AG10803 (cell line): ENCODE measurements at regions not wholly inside any gene's neighbourhood (a gene's known extent, or its start where the extent isn't known, plus 50 kb on each side); places are given as distances from the start of the nearest gene placed in this dataset.

Experiments used
- DNase-seq: peaks from one replicate; pipeline ENCODE4 v3.0.0; 2010; ENCODE audit warnings: low read depth
- H3K4me3 ChIP-seq: 2 replicates; pipeline ENCODE4 v1.5.1; 2011; ENCODE audit warnings: mild to moderate bottlenecking, low read length, control low read depth
- TF ChIP-seq, protein P1 (sequence below): conservative IDR thresholded peaks from 2 replicates; pipeline ENCODE4 v1.5.1; 2011; ENCODE audit warnings: mild to moderate bottlenecking, low read length, control low read depth, inconsistent platforms

DNA sequence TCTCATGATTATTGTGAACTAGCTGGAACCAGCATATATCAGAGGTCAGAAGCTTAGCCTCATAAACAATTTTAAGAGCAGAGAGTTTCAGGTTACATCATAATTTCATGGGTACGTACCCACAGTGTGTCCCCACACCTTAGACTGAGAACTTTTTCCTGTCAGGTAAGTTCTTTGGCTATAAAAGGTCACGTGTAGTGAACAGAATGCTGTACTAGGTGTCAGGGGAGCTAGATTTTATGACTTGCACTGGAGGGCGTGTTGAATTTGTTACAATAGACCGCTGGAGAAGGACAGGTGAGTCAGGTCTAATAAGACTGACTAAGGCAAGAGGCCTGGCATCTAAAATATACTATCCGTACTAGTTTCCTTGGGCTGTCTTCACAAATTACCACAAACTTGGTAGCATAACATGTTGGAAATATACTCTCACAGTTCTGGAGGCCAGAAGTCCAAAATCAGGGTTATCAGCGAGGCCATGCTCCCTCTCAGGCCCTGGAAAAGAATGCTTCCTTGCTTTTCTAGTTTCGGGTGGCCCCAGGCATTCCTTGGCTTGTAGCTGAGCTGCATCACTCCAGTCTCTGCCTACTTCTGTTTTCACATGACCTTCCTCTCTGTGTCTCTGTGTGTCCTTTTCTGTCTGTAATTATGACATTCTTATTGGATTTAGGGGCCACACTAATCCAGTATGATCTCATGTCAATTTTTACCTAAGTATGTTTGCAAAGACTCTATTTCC, 512.0 kb upstream of the NR3C2 start:
- no peak for DNase-seq
- TF ChIP-seq, protein P1, sequence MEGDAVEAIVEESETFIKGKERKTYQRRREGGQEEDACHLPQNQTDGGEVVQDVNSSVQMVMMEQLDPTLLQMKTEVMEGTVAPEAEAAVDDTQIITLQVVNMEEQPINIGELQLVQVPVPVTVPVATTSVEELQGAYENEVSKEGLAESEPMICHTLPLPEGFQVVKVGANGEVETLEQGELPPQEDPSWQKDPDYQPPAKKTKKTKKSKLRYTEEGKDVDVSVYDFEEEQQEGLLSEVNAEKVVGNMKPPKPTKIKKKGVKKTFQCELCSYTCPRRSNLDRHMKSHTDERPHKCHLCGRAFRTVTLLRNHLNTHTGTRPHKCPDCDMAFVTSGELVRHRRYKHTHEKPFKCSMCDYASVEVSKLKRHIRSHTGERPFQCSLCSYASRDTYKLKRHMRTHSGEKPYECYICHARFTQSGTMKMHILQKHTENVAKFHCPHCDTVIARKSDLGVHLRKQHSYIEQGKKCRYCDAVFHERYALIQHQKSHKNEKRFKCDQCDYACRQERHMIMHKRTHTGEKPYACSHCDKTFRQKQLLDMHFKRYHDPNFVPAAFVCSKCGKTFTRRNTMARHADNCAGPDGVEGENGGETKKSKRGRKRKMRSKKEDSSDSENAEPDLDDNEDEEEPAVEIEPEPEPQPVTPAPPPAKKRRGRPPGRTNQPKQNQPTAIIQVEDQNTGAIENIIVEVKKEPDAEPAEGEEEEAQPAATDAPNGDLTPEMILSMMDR: no peak
- no peak overlapping the region for H3K4me3 ChIP-seq

DNA sequence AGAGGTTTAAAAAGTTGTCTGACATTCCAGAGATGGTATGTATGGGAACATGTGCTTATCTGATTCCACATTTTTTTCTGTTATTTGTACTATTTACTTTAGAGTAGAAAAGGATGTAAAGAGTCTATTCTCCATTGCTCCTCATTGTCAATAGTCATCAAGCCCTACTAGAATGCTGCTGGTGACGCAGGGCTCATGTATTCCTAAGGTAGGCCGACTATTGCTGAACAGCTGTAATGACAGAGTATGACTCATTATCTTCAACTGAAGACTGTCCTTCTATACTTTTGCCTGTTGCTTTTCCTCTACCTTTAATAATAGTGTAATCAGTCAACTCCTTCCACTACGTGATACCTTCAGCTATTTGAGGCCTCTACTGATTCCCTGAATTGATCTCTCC, 509.1 kb upstream of the NR3C2 start:
- no peak overlapping the region for H3K4me3 ChIP-seq
- TF ChIP-seq, protein P1: no peak
- no peak for DNase-seq

DNA sequence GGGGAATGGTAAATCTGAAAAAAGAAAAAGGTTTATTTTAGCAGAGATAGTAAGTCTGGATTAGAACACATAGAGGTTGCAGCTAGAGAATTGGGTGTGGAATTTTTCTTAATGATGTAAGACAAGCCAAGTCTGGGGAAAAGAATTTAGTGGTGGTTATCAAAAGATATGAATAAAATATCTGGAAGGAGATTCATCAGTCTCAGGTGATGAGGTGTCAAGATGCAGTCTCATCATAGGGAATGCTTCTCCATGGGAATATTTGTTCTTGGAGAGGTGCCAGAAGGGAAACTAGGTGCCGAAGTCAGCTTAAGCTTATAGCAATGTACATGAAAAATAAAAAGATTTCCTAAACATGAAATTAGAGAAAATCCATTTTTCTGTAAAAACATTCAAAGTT, 504.1 kb upstream of the NR3C2 start:
- no peak for DNase-seq

DNA sequence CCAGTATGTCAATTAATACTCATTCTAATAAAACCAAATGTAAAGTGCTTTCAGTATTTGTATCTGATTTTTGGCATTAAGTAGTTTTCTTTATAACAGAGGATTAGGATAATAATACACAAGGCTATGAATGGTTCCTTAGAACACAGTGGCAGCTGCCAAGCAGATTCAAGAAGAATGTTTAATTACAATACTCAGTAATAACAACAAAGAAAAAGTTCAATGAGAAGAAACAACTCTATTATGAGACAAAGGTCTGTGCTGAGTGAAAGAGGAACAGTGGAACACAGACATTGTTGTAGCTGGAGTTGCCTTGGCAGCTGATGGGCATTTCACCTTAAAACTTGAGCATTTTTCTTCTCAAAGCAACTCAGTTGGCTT, 502.6 kb upstream of the NR3C2 start:
- DNase-seq: no peak
- TF ChIP-seq, protein P1: no peak
- no peak overlapping the region for H3K4me3 ChIP-seq

More for the DNA sequence above, 504.1 kb upstream of the NR3C2 start:
- H3K4me3 ChIP-seq: no peak overlapping the region
- TF ChIP-seq, protein P1: no peak

DNA sequence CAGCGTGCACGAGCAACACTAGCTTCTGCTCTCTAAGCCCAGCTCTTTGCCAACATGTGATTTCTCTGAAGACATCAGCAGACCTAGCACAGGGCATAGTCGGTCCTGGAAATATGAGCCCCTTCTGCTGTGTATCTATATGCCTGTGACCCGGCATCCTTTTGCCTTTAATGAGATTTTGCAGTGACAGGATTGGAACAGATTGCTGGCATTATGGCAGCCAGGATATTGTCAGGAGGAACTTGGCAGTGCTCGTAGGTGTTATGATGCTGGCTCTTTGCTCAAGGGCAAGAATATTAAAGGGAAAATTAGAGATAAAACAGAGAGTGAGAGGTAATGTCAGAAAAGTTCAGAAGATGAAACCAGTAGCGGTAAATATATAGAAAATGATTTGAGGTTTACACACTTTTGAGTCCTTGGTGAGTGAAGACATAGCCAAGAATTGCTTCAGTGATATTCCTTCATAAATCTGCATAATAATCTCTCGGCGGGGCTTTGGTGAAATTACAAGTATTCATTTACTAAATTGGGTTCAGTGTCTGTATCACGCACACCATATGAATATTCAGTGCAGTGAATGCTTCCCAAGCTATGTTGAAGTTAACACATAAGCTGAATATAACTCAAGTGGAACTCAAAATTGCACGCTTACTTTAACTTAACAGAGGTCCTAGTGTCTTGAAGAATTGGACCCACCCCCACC, 502.1 kb upstream of the NR3C2 start:
- TF ChIP-seq, protein P1: no peak
- no peak overlapping the region for H3K4me3 ChIP-seq
- no peak for DNase-seq

DNA sequence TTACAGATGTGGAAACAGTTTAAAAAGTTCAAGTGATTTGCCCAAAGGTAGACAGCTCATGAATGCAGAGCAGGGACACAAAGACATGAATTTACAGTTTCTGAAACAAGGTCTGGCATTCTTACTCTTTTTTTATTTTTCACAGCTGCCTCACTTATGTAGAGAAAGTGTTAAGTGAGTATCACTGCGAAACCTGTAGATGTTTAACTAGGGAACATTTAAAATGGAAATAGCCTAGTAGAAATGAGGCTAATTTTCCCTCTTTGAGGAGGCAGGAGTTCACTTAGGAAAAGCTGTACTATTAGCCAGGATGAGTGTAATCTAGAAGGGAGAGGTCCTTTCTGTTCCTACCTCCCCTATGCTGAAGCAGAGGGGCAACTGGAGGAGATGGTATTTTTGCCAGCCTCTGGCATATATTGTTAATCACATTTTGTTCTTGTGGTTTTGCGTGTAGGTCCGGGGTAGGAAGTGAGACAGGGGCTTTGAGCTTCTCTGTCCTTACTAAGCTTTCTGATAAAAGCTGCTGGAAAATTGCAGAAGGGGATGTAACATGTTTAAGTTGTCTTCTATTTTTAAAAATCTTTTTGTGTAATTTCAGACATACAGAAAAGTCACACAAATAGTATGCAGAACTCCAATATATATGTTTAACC, 492.8 kb upstream of the NR3C2 start:
- no peak overlapping the region for H3K4me3 ChIP-seq
- TF ChIP-seq, protein P1: no peak
- DNase-seq: no peak
